ENCODE measurements at regions not wholly inside any gene's neighbourhood (a gene's known extent, or its start where the extent isn't known, plus 50 kb on each side); places are given as distances from the start of the nearest gene placed in this dataset.

DNA sequence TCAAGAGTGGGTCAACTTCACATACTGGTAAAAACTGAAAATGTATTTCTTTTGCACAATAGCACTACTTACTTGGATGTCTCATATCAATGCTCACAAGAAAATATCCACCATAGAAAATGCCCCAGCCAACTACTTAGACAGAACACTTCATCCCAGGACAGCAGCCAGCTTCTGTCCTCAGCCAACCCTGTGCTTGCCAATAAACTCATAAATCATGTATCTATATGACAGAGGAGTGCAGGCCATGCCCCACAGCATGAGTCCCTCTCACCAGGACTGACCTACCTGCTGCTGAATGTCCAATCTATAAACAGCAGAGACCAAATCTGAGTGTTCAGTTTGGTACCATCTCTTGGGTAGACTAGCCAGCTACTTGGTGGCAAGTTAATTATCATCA is 179.3 kb downstream of the OMA1 start:
- no peak for DNase-seq

DNA sequence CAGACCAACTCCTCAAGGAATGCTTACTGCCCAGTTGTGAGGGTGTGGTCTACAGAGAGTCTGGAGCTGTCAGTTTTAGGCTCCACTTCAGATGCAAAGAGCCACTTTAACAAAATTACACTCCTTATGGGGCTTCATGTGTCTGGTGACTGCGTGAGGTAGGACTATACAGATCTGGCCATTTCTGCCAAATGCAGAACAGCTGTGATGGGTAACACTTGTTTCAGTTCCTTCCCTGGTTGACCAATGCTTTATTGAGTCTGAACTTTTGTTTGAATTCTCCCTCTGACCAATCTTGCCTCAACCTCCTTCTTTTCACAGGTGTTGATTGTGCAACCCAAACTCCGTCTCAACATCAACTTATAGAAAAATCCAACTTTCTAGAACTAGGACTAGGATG is 181.2 kb downstream of the OMA1 start:
- DNase-seq = no peak

DNA sequence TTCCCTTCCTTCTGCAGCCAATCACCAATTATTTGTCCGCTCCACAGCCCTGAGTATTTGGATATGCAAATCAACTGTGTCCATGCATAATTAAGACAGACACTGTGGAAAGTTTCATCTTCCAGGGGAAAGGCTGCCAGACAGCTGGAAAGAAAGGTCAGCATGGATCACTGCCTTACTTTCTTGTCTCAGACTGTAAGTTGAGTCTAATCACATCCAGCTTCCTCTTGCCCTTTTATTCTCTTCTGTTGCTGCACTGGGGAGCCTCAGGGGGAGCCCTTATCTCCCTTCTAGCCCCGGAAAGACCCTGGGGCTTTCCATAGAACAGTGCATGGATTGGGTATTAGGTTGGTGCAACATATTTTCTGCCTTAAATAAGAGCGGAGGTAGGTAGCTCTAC is 182.9 kb downstream of the OMA1 start:
- no peak for DNase-seq

DNA sequence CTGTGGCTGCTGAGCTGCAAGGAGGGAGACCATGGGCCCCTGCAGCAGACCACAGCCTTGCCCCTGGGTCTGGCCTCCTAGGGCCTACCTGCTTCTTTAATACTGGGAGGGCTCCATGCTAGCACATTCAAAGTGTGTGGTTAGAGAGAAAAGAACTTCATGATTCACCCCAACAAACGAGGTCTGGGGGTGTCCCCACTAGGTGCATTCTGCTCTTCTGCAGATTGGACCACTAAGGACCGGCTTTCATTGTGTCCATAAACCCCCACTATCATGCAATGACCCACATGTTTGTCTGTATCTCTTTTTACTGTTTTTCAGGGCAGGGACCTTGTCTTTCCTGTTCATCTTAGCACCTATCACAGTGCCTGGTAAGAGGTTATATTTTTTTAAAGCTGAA is 185.4 kb downstream of the OMA1 start:
- no peak for DNase-seq

DNA sequence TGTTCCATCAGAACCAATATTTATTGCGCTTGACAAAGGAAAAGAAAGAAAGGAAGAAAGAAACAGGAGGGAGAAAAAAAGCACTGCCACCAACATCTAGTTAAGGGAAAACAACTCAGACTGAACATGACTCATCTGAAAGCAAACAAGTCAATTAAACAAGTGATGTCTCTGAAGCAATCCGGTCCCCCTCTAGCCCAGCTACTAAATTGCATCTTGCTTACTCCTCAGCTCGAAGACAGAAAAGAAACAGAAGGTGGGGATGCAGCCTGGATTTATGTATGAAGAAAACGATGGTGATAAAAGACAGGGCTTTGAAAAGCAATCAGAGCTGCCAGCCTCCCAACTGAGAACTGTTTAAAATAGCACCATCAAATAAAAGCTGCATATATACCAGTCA is 188.2 kb downstream of the OMA1 start:
- DNase-seq = no peak

DNA sequence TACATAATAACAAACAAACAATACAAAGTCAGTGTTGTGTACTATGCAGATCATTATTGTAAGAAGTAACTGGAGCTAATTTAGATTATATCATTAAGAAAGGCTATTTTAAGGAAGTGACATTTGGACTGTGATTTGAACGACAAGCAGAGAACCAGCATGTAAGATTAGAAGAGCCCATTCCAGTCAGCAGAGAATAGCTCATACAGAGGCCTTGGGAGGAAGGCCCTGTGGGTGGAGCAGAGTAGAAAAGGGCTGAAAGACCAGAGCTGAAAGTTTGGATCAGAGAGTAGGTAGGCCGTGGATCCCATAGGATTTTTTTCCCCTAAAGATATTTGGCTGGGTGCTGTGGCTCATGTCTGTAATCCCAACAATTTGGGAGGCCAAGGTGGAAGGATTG is 190.1 kb downstream of the OMA1 start:
- no peak for DNase-seq

DNA sequence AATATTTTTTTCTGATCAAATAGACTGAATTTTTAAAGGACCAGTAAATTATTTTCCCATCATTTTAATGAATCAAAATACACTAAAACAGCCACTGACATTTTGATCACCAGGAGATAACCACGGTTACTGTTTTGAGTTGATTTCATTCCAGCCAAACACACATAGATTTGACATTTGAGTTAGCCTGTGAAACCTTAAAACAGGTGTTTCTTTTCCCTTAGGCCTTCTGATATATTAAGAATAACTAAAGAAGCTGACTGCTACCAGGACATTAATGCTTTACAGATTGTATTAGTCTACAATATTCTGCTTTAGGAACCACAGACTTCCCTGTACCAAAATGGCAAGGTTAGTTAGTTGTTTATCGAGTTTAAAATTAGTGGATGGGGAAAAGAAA is 193.4 kb downstream of the OMA1 start:
- no peak for DNase-seq

DNA sequence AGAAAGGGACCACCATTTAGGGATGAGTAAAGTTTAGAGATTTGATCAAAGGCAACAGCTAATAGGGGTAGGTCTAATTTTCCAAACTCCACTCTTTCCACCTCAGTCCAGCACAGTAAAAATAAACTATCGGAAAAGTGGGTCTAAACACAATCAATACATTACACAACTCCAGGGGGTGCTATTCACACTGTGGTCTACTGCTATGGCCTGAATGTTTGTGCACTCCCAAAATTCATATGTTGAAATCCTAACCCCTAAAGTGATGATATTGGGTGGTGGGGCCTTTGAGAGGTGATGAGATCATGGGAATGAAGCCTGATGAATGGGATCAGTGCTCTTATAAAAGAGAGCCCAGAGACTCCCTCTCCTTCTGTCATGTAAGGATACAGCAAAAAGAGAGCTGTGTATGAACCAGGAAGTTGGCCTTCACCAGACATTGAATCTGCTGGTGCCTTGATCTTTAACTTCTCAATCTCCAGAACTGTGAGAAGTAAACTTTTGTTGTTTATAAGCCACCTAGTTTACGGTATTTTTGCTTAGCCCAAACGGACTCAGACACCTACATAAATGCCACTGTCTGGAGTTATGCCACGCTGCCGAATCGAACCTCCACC is 193.9 kb downstream of the OMA1 start:
- DNase-seq = no peak

DNA sequence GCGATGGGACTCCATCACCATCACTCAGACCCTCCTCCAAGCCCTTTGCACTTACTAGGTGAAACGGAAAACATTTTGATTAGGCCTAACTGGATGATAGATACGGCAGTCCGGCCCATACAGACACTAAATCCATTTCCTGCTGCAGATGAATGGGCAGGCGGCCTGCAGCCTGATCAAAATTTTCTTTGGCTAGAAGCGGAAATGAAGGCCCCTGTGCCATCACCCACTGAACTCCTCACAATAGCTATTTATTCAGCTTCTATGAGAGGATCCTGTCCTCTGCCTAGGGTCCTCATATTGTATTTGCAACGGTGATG is 200.5 kb downstream of the OMA1 start:
- DNase-seq = no peak

DNA sequence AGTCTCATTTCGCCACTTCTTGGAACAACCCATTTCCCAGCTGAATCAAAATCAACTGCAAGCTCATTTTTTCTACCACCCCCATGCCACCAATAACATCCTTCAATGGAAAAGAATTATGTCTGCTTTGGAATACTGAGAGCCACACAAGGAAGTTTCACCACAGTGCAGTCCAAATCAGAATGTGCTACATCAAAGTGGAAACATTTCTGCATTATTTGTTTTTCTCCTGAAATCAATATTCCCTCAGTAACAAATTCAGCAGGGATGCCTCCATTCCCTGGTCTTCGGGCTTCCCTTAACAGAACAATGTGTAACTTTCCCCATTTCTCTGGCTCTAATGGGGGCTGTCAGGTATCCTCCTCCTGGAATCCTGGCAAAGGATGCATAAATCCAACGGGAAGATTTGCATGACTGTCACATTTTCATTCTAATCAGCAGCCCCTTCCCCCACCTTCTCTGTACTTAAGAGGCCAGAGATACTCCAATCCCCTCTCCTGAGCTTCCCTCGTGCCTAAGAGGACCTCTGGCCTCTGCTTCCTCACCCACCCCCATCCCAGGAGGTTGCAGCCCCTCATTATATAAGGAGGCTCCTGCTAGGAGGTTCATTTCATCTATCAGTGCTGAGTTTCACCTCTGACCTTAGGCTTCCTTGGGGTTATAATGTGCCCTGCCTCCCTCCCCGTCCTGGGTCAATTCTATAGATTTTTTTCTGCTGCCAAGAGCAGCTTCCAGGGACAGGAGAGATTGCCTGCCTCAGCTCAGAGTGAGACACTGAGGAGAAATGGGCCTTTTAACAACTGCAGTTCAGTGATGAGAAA is 201.1 kb downstream of the OMA1 start:
- DNase-seq = no peak

DNA sequence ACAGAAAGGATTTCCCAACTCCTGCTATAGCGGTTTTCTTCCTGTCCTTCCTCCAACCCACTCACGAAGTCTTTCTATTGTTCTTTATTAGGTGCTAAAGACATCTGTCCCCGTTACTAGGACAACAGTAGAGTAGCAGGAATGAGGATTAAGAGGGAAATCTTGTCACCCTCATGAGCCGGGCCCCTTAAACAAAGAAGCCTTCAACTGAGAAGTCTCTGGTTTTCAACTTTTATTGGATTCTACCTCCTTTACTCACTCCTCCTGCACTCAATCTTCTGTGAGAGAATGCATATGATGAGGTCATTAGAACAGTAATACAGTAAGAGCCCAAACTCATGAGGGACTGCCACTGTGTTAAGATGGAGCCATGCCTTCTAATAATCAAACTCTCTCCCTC is 206.3 kb downstream of the OMA1 start:
- no peak for DNase-seq

DNA sequence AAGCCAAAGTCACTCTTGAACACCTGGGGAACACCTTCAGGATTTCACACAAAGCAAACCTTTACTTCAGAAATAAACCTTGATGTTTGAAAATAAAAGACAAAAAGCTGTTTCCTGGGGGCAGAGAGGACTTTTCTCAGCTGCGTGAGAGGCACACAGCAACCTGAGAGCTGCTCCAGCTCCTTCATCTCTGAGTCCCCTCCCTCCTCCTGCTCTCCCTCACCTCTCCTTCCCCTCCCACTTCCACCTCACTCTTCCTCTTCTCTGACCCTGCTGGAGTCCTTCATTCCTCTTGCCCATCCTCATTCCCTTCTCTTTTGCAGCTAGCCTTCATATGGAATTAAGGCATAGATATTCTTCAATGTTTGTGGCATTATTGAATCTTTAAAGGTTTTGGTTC is 208.4 kb downstream of the OMA1 start:
- no peak for DNase-seq

DNA sequence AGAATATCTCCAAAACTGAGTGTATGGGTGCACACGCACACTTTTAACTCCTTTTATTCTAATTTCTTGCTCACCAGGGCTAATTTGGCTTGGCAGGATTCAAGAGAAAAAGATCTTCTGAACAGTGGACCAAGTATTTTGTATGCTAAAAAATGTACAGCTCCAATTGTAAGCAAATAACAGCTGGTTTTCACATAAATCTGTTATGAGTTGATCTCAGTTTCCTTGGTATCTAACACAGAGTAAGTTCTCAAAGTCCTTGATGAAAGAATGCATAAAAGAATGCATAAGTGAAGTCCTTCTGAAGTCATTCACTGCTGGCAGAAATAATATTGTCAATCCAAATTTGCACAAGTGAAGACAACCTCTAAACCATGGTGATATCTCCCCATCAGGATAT is 213.0 kb downstream of the OMA1 start:
- no peak for DNase-seq

DNA sequence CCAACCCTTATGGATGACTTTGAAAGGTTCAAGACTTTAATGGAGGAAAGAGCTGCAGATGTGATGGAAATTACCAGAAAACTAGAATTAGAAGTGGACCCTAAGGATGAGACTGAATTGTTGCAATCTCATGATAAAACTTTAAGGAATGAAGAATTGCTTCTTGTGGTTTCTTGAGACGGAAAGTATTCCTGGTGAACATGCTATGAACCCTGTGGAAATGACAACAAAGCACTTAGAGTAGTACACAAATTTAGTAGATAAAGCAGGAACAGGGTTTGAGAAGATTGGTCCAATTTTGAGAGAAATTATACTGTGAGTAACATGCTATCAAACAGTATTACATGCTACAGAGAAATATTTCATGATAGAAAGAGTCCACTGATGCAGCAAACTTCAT is 215.4 kb downstream of the OMA1 start:
- no peak for DNase-seq

DNA sequence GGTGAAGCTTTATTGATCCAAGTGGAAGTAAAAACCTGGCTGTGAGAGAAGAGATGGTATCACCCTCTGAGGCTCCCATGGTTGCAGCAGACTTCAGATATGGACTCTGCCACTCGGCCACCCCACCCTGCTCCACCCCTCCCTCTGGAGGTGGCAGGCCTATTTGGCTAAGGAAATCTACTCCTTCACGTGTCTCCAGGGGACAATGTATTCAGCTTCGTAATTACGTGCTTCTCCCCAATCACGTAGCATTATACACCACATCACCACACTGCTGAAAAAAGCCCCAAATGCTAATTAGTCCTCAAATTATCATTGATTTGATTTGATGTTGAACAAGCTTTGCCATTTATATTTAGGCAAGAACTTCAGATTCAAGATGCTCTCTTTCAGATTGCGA is 220.7 kb downstream of the OMA1 start:
- no peak for DNase-seq

DNA sequence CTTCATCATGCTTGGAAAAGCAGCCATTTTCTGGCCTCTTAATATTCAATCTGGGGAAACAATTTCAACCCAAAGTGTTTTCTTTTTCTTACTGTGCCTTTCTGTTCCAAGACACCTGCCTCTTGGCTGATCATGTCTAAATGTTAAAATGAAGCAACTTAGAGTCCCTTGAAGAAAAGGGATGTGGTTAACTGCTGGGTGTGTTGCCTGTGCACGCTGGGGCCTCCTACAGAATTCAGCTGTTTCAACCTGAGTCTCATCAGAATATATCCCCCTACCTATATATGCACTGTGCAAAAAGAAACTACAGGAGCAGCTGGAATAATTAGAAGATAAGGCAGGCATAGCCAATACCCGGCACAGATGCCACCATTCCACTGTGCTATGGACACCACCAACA is 222.0 kb downstream of the OMA1 start:
- no peak for DNase-seq

DNA sequence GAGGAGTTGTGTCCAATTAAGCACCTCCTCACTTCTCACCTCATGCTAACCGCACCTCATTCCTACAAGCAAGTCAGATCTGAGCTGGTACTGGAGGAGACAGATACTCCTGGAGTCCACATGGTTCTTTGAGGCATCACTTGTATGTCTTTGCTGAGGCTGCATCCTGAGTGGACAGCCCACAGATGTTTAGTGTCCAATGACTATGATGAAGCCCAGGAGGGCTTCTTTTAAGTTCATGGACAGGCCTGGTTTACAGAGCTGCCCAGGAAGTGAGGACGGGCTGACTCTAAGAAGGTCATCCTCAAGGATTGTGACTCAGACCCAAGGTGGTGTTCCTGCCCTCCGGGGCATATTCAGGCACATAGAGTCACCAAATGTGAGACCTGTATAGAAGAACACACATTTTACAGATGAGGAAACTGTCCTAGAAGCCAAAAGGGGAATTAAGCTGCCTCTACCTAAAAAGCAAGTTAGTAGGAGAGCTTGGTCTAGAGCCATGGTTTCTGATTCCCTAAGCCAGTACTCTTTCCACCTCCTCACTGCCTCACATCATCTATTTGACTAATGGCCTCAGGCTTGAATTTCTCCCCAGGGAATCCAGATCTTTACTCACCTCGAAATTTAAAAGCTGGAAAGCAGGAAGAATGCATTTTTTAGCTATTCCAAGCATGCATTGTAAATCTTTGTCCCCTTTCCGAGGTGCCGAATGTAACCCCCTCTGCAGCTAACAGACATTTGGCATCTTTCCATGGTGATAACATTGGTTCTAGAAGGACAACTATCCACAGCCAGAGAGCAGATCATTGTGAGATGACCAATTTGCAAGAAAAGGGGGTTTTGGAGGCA is 228.1 kb downstream of the OMA1 start:
- no peak for DNase-seq

DNA sequence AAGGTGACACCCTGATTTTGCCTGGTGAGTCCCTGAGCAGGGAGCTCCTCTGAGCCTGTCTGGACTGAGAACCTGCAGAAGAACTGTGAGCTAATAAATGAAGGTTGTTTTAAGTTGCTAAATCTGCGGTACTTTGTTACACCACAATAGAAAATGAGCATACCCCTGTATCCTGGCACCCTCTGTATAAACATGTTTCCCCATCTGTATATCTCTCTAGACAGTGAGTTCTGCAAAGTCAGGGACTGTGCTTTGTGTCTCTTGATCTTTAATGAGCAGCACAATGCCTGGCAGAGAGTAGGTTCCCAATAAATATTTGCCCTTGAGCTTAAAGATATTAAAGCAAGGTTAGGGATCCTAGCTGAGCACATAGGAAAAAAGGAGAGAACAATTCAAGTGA is 228.8 kb downstream of the OMA1 start:
- DNase-seq = no peak

DNA sequence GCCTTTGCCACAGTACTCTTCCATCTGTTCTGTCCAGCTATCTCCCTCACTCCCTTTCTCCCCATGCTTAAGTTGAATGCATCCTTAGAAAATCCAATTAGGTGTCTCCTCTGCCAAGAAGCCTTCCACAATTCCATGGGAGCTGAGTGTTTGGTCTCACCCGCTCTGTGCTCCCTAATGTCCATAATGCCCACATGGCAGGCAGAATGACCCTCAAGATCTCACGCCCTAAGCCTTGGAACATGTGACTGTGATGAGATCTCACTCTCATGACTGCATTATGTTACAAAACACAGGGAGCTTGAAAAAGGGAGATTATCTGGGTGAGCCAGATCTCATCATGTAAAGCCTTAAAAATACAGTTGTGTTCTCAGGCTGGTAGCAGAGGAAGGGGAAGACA is 229.4 kb downstream of the OMA1 start:
- no peak for DNase-seq

DNA sequence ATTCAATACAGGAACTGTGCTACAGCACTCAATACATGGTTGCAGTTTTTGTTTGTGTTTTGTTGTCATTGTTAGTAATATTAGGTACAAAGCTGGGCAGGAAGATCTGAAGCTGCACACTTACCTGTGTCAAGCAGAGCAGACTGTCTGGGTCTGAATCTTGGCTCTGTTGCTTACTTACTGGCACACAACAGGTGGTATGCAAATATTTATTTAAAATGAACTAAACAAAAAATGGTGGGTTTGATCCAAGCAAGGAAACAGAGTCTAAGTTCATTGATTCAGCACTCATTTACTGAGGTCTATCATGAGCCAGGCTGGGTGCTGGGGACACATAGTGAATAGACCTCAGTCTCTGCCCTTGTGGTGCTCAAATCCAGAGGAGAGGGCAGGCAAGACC is 230.4 kb downstream of the OMA1 start:
- no peak for DNase-seq

DNA sequence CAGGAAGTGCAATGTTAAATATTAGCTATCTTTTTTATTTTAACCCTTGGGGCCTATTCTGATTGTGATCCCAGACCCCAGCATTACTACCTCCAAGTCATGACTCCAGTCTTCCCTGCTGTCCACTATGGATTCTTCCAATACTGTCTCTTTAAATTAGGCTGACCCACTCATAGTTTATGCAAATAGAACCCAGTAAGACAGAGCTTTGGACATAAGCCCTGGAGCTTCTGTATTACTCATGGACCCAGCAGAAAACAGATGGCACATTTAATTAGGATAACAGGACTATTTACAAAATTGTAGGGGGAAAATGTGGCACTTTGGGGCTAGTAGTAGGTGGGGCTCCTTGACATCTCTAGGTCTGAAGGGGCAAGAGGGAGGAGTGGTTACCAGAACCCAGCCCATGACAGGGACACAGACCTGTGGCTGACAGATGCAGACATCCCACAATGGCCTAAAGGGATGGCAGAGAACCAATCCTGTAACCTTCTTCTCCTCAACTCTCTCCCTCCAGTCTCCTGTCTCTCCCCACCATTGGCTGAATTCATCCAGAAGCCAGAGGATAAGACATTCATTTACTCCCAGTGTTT is 233.5 kb downstream of the OMA1 start:
- DNase-seq = no peak

DNA sequence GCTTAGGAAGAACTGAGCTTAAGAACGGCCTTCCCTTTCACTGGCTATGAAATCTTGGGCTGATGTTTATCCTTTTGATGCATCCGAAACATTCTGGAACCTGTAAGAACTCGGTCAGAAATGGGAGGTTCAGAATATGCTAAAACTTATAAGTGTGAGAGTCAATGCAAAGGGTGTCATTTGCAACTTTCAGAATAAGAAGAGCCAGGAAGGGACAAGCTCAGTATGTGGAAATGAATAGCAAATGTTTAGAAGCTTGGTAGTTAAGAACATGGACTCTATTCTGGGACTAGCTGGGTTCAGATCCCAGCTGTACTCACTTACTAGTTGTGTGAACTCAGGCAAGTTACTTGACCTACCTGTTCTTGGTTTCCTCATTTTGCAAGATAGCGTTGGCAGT is 234.1 kb downstream of the OMA1 start:
- no peak for DNase-seq

DNA sequence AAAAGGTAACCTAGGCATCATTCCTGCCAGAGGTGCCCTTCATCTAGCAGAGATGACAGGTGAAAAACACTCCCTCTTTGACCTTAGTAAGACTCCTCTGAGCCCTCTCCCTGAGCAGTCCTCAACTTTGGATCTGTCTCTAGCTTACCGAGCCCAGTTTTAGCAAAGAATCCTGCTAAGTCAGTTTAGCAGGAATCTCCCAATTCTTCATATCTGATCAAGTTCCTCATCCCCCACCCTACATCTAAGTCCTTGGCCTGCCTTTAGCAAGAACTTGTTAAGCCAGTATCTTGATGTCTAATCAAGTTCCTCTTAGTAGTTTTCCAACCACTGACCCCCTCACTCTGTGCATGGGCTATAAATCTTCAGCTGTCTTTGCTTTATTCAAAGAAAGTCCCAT is 235.6 kb downstream of the OMA1 start:
- no peak for DNase-seq

DNA sequence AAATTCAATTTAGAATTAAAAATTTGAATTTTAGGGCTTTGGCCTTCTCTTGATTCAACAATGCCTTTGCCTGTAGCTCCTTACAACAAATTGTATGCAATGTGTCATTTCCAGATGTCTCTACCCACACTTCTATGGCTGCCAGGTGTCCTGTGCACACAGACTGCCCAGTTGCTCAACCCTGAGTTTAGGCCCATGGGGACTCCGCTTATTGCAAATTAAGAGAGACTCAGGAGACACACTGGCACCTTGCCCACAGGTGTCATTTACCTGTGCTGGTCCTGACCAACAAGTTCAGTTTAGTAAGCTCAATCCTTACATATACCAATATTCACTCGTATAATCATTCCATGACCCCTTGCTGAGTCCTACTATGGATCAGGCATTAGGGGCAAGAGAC is 236.1 kb downstream of the OMA1 start:
- no peak for DNase-seq

Data from CD4-positive, alpha-beta T cell treated with Interferon gamma for 1 hour (primary cell).